B cell (primary cell): ENCODE measurements at regions not wholly inside any gene's neighbourhood (a gene's known extent, or its start where the extent isn't known, plus 50 kb on each side); places are given as distances from the start of the nearest gene placed in this dataset.

Experiments
- ATAC-seq: fragments of 200-7000 bp; cut with Tn5 transposase; one replicate; pipeline ENCODE4 v1.10.0; 2021; ENCODE audit warnings: low read depth, mild to moderate bottlenecking, moderate number of reproducible peaks, moderate library complexity
- CTCF ChIA-PET: fragments of 350-600 bp; sonication (Branson Sonifier 250); formaldehyde crosslinking; loops from one replicate; lab custom pipeline; 2021; ENCODE audit warnings: antibody characterized with exemption, inconsistent platforms; lab: Charles Lee
- POLR2A ChIA-PET: fragments of 350-600 bp; sonication (Branson Sonifier 250); formaldehyde crosslinking; loops from one replicate; lab custom pipeline; 2021; ENCODE audit warnings: antibody characterized with exemption; lab: Charles Lee
- DNase-seq: peaks from one replicate; pipeline ENCODE4 v3.0.0; 2013
- H2AFZ ChIP-seq: 2 replicates; pipeline ENCODE4 v1.6.1; 2012; ENCODE audit warnings: mild to moderate bottlenecking, low read depth, low read length; ENCODE audit not compliant: insufficient read depth, poor library complexity, severe bottlenecking
- H3K27ac ChIP-seq, 2 donors: 1 replicate in 1 of 2; 2 replicates in 1 of 2; pipeline ENCODE4 v1.5.1; 2012 to 2013; ENCODE audit warnings: low read length in 2 of 2, mild to moderate bottlenecking in 2 of 2, moderate library complexity in 1 of 2
- H3K27me3 ChIP-seq, 4 experiments: fragments of 200-600 bp in 1 of 4; sonication (generic) in 1 of 4; replicated peaks in 1 of 4; 1 replicate in 2 of 4; 2 replicates in 2 of 4; pipeline versions ENCODE4 v1.6.1 to v1.7.0; 2013 to 2016; ENCODE audit warnings: low read length in 3 of 4, mild to moderate bottlenecking in 2 of 4, mixed read lengths in 1 of 4, moderate library complexity in 1 of 4; ENCODE audit not compliant: insufficient read depth in 4 of 4, control insufficient read depth in 3 of 4; ENCODE audit errors: control extremely low read depth in 1 of 4
- H3K36me3 ChIP-seq, 2 experiments: replicated peaks in 1 of 2; 1 replicate in 1 of 2; 2 replicates in 1 of 2; pipeline versions ENCODE4 v1.6.1 to v1.7.1; 2013; ENCODE audit warnings: low read length in 1 of 2; ENCODE audit not compliant: insufficient read depth in 2 of 2, control insufficient read depth in 1 of 2; ENCODE audit errors: control extremely low read depth in 1 of 2, extremely low read depth in 1 of 2
- H3K4me1 ChIP-seq, 2 donors: fragments of 200-600 bp in 1 of 2; sonication (generic) in 1 of 2; 1 replicate in 1 of 2; 2 replicates in 1 of 2; pipeline versions ENCODE4 v1.5.1 to v1.6.1; 2013 to 2017; ENCODE audit warnings: low read length in 2 of 2; ENCODE audit not compliant: control insufficient read depth in 2 of 2, insufficient read depth in 2 of 2
- H3K4me2 ChIP-seq: replicated peaks from 2 replicates; pipeline ENCODE3; 2012; ENCODE audit warnings: mild to moderate bottlenecking, low read depth, low read length; ENCODE audit not compliant: poor library complexity, severe bottlenecking
- H3K4me3 ChIP-seq, 5 experiments: fragments of 200-600 bp in 1 of 5; sonication (generic) in 1 of 5; 1 replicate in 3 of 5; 2 replicates in 2 of 5; pipeline versions ENCODE4 v1.5.1 to v1.7.0; 2011 to 2016; ENCODE audit warnings: low read length in 4 of 5, mild to moderate bottlenecking in 4 of 5, low read depth in 2 of 5, control low read depth in 1 of 5, moderate library complexity in 1 of 5; ENCODE audit not compliant: insufficient read depth in 1 of 5; ENCODE audit errors: control extremely low read depth in 1 of 5, extremely low read depth in 1 of 5
- H3K79me2 ChIP-seq: fragments of 200-600 bp; sonication (generic); one replicate; pipeline ENCODE4 v1.6.0; 2016; ENCODE audit warnings: low read length; ENCODE audit not compliant: control insufficient read depth, insufficient read depth
- H3K9ac ChIP-seq: fragments of 200-600 bp; sonication (generic); 2 replicates; pipeline ENCODE4 v1.6.1; 2017; ENCODE audit warnings: mild to moderate bottlenecking, low read length, moderate library complexity
- H3K9me3 ChIP-seq, 3 donors: one replicate each; pipeline versions ENCODE4 v1.6.1 to v1.7.1; 2013; ENCODE audit warnings: low read length in 2 of 3; ENCODE audit not compliant: control insufficient read depth in 2 of 3, insufficient read depth in 1 of 3; ENCODE audit errors: control extremely low read depth in 1 of 3
- H4K20me1 ChIP-seq: 2 replicates; pipeline ENCODE4 v1.6.0; 2012; ENCODE audit warnings: mild to moderate bottlenecking, low read length; ENCODE audit not compliant: insufficient read depth, control insufficient read depth, poor library complexity, severe bottlenecking
- H3K27ac Mint-ChIP-seq: one replicate; pipeline ENCODE4 v1.8.0; 2021; ENCODE audit warnings: mixed read lengths
- H3K27me3 Mint-ChIP-seq: one replicate; pipeline ENCODE4 v1.8.0; 2021; ENCODE audit warnings: mixed read lengths
- H3K4me1 Mint-ChIP-seq: one replicate; pipeline ENCODE4 v1.8.0; 2021; ENCODE audit warnings: mixed read lengths
- H3K4me3 Mint-ChIP-seq: one replicate; pipeline ENCODE4 v1.8.0; 2021; ENCODE audit warnings: mixed read lengths
- H3K9me3 Mint-ChIP-seq: one replicate; pipeline ENCODE4 v1.8.0; 2022; ENCODE audit warnings: mixed read lengths; ENCODE audit not compliant: insufficient read depth
- CTCF ChIP-seq: fragments of 200-600 bp; IDR thresholded peaks from one replicate; pipeline ENCODE4 v1.8.0; 2022; ENCODE audit warnings: antibody characterized with exemption, mild to moderate bottlenecking
- EZH2 ChIP-seq: IDR thresholded peaks from 2 replicates; pipeline ENCODE4 v1.6.1; 2012; ENCODE audit warnings: borderline replicate concordance, low read depth, mild to moderate bottlenecking, moderate library complexity, low read length; ENCODE audit not compliant: insufficient read depth, poor library complexity, severe bottlenecking
- WGBS: methylation state at CpG from one replicate; pipeline ENCODE4 v1.1.5; 2013; ENCODE audit warnings: missing lambda C conversion rate; ENCODE audit not compliant: insufficient coverage; 5-methylcytosine and 5-hydroxymethylcytosine counted together
- intact Hi-C: fragments of 100-400 bp; cut with micrococcal nuclease; formaldehyde crosslinking; loops from one replicate; pipeline ENCODE4 v1.10.0; 2022

GRCh38 chr10:84987039-84987438 lies 658.6 kb downstream of the CCSER2 start:
- Mint-ChIP-seq H3K27ac (no peak overlapping the region), H3K27me3 (no peaks in the 10 kb centered on the region), H3K4me3 (no peak overlapping the region), H3K9me3 (no peaks in the 10 kb centered on the region), H3K4me1 (no peaks in the 10 kb centered on the region)
- H3K27me3 ChIP-seq: no peaks in the 10 kb centered on the region
- CTCF ChIA-PET: no interaction called here
- no peak overlapping the region for H3K4me3 ChIP-seq
- no peaks in the 10 kb centered on the region for H4K20me1 ChIP-seq
- H3K9me3 ChIP-seq: no peaks in the 10 kb centered on the region
- H3K27ac ChIP-seq: no peak overlapping the region
- H3K36me3 ChIP-seq: no peaks in the 10 kb centered on the region
- no peaks in the 10 kb centered on the region for H3K79me2 ChIP-seq
- H2AFZ ChIP-seq: no peak overlapping the region
- no CpG with 5 or more reads among the region's 1 CpG for WGBS
- DNase-seq: no peak
- intact Hi-C loops: no loop called here
- POLR2A ChIA-PET: no interaction called here
- TF ChIP-seq CTCF: no peak
- no peak for TF ChIP-seq EZH2
- H3K4me2 ChIP-seq: no peak overlapping the region
- H3K9ac ChIP-seq: no peak overlapping the region
- no peaks in the 10 kb centered on the region for H3K4me1 ChIP-seq
- ATAC-seq: no peak

GRCh38 chr10:84988011-84988410 lies 659.6 kb downstream of the CCSER2 start:
- no peak for DNase-seq
- H3K27ac Mint-ChIP-seq: no peak overlapping the region
- no peak for TF ChIP-seq EZH2
- TF ChIP-seq CTCF: no peak
- Histone ChIP-seq H3K36me3 (no peaks in the 10 kb centered on the region), H3K4me3 (no peak overlapping the region), H3K9me3 (no peaks in the 10 kb centered on the region), H3K4me2 (no peak overlapping the region), H3K9ac (no peak overlapping the region), H4K20me1 (no peaks in the 10 kb centered on the region), H3K27me3 (no peaks in the 10 kb centered on the region), H3K4me1 (no peaks in the 10 kb centered on the region), H3K79me2 (no peaks in the 10 kb centered on the region), H2AFZ (no peak overlapping the region), H3K27ac (no peak overlapping the region)
- no peak for ATAC-seq
- H3K4me1 Mint-ChIP-seq: no peaks in the 10 kb centered on the region
- no peaks in the 10 kb centered on the region for H3K27me3 Mint-ChIP-seq
- H3K9me3 Mint-ChIP-seq: no peaks in the 10 kb centered on the region
- WGBS: 43% methylated on average over 1 of the region's 2 CpGs
- no peak overlapping the region for H3K4me3 Mint-ChIP-seq
- CTCF ChIA-PET: no interaction called here
- POLR2A ChIA-PET: no interaction called here
- intact Hi-C loops: no loop called here
